ENCODE measurements at regions not wholly inside any gene's neighbourhood (a gene's known extent, or its start where the extent isn't known, plus 50 kb on each side); places are given as distances from the start of the nearest gene placed in this dataset.

DNA sequence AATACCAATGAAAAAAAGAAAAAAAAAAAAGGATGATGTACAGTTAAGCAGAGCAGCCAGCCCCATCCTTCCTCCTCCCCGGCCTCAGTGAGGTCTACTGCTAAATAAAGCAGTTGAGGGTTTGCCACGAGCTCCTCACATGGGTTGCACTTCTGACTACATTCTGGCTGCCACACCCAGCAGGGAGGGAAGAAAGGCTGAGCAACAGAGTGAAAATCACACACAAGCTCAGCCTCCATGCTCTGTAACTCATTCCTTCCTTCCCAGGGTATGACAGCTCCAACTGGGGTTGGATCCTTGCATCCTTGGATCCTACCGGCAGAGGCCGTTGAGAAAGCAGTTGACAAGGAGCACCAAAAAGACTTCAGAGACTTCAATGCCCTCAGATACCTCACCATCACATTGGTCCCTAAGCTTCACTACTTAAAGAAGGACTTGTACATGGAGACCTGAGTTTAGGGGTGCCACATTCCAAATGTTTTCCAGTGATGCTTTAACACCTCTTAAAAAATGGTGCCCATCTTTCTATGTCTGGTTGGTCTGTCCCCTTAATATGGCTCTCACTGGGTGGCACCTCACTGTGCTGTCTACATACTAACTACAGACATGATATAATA, 52.9 kb upstream of the PIK3CG start:
- peak in 1 of 2 donors; percentile 26 for DNase-seq
- no peak overlapping the region for H3K27ac ChIP-seq
- H3K27me3 ChIP-seq = no peaks in the 10 kb centered on the region
- WGBS, 5 donors = 64 to 77% (median 76%) methylated on average over 4 of the region's 4 CpGs
- no peak for TF ChIP-seq EP300 (IDR thresholded peaks at IDR 0.05)
- TF ChIP-seq, protein P1, sequence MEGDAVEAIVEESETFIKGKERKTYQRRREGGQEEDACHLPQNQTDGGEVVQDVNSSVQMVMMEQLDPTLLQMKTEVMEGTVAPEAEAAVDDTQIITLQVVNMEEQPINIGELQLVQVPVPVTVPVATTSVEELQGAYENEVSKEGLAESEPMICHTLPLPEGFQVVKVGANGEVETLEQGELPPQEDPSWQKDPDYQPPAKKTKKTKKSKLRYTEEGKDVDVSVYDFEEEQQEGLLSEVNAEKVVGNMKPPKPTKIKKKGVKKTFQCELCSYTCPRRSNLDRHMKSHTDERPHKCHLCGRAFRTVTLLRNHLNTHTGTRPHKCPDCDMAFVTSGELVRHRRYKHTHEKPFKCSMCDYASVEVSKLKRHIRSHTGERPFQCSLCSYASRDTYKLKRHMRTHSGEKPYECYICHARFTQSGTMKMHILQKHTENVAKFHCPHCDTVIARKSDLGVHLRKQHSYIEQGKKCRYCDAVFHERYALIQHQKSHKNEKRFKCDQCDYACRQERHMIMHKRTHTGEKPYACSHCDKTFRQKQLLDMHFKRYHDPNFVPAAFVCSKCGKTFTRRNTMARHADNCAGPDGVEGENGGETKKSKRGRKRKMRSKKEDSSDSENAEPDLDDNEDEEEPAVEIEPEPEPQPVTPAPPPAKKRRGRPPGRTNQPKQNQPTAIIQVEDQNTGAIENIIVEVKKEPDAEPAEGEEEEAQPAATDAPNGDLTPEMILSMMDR (IDR thresholded peaks at IDR 0.05) = no peak
- no peak for TF ChIP-seq POLR2A (IDR thresholded peaks at IDR 0.05)
- TF ChIP-seq POLR2AphosphoS5 (IDR thresholded peaks at IDR 0.05) = no peak
- no peaks in the 10 kb centered on the region for H3K9me3 ChIP-seq
- no peak overlapping the region for H3K4me3 ChIP-seq
- intact Hi-C loops (cut with DNase I; ENCODE audit: low total_unique reads) = no loop called here
- no peaks in the 10 kb centered on the region for H3K4me1 ChIP-seq
- H3K36me3 ChIP-seq = no peaks in the 10 kb centered on the region

DNA sequence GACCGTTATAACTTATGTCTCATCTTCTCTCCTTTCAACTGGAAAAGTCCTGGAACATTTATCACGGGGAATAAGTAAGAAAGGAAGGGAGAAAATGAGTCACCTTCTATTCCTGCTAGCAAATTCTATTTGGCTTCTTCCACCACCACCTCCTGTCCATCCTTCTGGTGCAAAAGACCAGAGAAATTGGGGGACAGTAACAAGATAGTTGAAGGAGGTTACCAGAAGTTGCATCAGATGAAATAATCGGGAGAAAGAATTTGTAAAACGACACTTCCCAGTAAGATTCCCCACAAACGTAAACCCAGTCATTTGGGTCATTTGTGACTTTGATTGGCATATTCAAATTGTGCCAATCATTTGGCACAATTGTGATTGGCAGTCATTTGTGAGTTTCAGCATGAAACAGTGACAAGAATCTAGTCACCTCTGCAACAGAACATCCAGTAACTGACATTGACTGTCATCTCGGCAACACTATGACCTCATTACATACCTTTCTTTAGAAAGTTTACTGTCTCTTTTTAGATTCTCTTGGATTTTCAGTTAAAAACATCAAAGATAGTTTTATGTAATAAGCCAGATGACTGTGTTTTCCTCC, 51.3 kb upstream of the PIK3CG start:
- TF ChIP-seq POLR2A (IDR thresholded peaks at IDR 0.05) = no peak
- TF ChIP-seq, protein P1 (IDR thresholded peaks at IDR 0.05) = no peak
- no peak for TF ChIP-seq POLR2AphosphoS5 (IDR thresholded peaks at IDR 0.05)
- no peak for TF ChIP-seq EP300 (IDR thresholded peaks at IDR 0.05)
- Histone ChIP-seq H3K36me3 (no peaks in the 10 kb centered on the region), H3K9me3 (no peaks in the 10 kb centered on the region), H3K4me3 (no peak overlapping the region), H3K27me3 (no peaks in the 10 kb centered on the region), H3K27ac (no peak overlapping the region), H3K4me1 (no peaks in the 10 kb centered on the region)
- DNase-seq = no peak
- WGBS, 5 donors = 69 to 76% (median 75%) methylated on average over 6 of the region's 6 CpGs
- intact Hi-C loops (cut with DNase I; ENCODE audit: low total_unique reads) = no loop called here

DNA sequence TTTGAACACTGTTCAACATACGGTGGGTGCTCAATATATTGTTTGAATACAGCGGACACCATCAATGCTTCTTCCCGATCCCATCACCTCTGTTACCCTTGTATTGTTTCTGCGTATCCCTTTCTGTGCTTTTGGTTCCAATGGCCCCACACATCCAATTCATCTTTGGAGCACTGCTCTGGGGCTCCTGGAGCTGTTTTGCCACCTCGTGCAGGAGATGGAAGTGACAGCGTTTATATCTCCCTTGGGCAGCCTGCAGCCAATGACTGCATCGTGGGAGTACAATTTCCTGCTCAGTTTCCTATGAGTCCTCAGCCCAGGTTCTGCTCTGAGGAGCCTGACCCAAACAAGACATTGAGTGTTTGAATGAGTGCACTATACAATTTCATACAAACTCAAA, 50.2 kb upstream of the PIK3CG start:
- TF ChIP-seq EP300 (IDR thresholded peaks at IDR 0.05) (no peak), POLR2AphosphoS5 (IDR thresholded peaks at IDR 0.05) (no peak), POLR2A (IDR thresholded peaks at IDR 0.05) (no peak)
- TF ChIP-seq, protein P1 (IDR thresholded peaks at IDR 0.05) = no peak
- H3K27ac ChIP-seq = no peak overlapping the region
- H3K4me3 ChIP-seq = no peak overlapping the region
- no peak for DNase-seq
- 77 to 84% (median 80%) methylated on average over 7 of the region's 7 CpGs for WGBS, 5 donors
- H3K27me3 ChIP-seq = no peaks in the 10 kb centered on the region
- intact Hi-C loops (cut with DNase I; ENCODE audit: low total_unique reads) = no loop called here
- no peaks in the 10 kb centered on the region for H3K36me3 ChIP-seq
- H3K9me3 ChIP-seq = no peaks in the 10 kb centered on the region
- no peaks in the 10 kb centered on the region for H3K4me1 ChIP-seq

Small RNAs in the stretch of these regions (small RNA-seq; reads per million reads assigned to genes)
- 0 reads per million in 4 donors for gene RNA5SP236
